ES-I3 (cell line): ENCODE measurements at regions not wholly inside any gene's neighbourhood (a gene's known extent, or its start where the extent isn't known, plus 50 kb on each side); places are given as distances from the start of the nearest gene placed in this dataset.
"Not testable (repeated sequence)": the region's sequence is repeated elsewhere in the genome, so short reads cannot be mapped to it uniquely, and the experiment has no call there.

Experiments
- H3K36me3 ChIP-seq: 2 replicates; pipeline ENCODE4 v1.6.1; 2013; ENCODE audit warnings: mild to moderate bottlenecking, low read length, control low read depth, moderate library complexity; ENCODE audit not compliant: insufficient read depth
- H3K4me1 ChIP-seq: 2 replicates; pipeline ENCODE4 v1.6.1; 2013; ENCODE audit warnings: mild to moderate bottlenecking, control low read depth, low read length; ENCODE audit not compliant: insufficient read depth
- H3K9ac ChIP-seq: 2 replicates; pipeline ENCODE4 v1.6.1; 2013; ENCODE audit warnings: low read depth, mild to moderate bottlenecking, low read length, moderate library complexity
- H3K9me3 ChIP-seq: 2 replicates; pipeline ENCODE4 v1.6.1; 2013; ENCODE audit warnings: mild to moderate bottlenecking, low read length, moderate library complexity; ENCODE audit not compliant: control insufficient read depth, insufficient read depth

GRCh38 chr13:107665926-107666458, 549.3 kb downstream of the LIG4 start:
- no peak overlapping the region for H3K9ac ChIP-seq
- no peaks in the 10 kb centered on the region for H3K36me3 ChIP-seq
- no peaks in the 10 kb centered on the region for H3K4me1 ChIP-seq
- H3K9me3 ChIP-seq = no peaks in the 10 kb centered on the region

- H3K9ac ChIP-seq = no peak overlapping the region
These were observed 565.1 kb downstream of the LIG4 start for GRCh38 chr13:107650081-107650701.

GRCh38 chr13:107649079-107649478, 566.3 kb downstream of the LIG4 start:
- Histone ChIP-seq H3K4me1 (no peaks in the 10 kb centered on the region), H3K9ac (no peak overlapping the region), H3K36me3 (no peaks in the 10 kb centered on the region), H3K9me3 (no peaks in the 10 kb centered on the region)

More at GRCh38 chr13:107650081-107650701, 565.1 kb downstream of the LIG4 start:
- no peaks in the 10 kb centered on the region for H3K9me3 ChIP-seq
- no peaks in the 10 kb centered on the region for H3K36me3 ChIP-seq
- H3K4me1 ChIP-seq = no peaks in the 10 kb centered on the region

GRCh38 chr13:107644136-107644535, 571.2 kb downstream of the LIG4 start:
- Histone ChIP-seq H3K9ac (no peak overlapping the region), H3K4me1 (no peaks in the 10 kb centered on the region), H3K36me3 (no peaks in the 10 kb centered on the region), H3K9me3 (no peaks in the 10 kb centered on the region)

GRCh38 chr13:107643615-107644014, 571.7 kb downstream of the LIG4 start:
- H3K36me3 ChIP-seq = no peaks in the 10 kb centered on the region
- no peaks in the 10 kb centered on the region for H3K4me1 ChIP-seq
- no peak overlapping the region for H3K9ac ChIP-seq
- no peaks in the 10 kb centered on the region for H3K9me3 ChIP-seq

- Histone ChIP-seq H3K36me3 (no peaks in the 10 kb centered on the region), H3K4me1 (no peaks in the 10 kb centered on the region)
These were observed 572.5 kb downstream of the LIG4 start for GRCh38 chr13:107642831-107643230.

DNA sequence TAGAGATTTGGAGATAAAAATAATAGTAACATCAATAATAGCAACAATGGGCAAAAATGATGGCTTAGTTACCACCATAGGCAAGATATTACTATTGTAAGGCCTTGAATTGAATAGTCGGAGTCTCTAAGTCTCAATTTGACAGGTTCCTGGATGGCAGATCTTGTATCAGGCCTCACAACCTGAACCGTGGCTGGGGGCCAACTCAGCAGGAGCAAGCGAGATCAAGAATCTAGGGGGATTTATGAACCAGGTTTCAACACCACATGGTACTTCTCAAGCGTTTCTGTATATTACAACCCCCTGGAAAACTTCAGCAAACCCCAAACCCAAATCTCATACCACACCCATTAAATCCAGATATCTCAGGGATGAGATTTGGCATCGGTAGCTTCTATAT, 573.8 kb downstream of the LIG4 start:
- no peak overlapping the region for H3K9ac ChIP-seq
- H3K4me1 ChIP-seq = no peaks in the 10 kb centered on the region
- no peaks in the 10 kb centered on the region for H3K9me3 ChIP-seq
- no peaks in the 10 kb centered on the region for H3K36me3 ChIP-seq

More at GRCh38 chr13:107642831-107643230, 572.5 kb downstream of the LIG4 start:
- H3K9ac ChIP-seq = no peak overlapping the region
- H3K9me3 ChIP-seq = no peaks in the 10 kb centered on the region

DNA sequence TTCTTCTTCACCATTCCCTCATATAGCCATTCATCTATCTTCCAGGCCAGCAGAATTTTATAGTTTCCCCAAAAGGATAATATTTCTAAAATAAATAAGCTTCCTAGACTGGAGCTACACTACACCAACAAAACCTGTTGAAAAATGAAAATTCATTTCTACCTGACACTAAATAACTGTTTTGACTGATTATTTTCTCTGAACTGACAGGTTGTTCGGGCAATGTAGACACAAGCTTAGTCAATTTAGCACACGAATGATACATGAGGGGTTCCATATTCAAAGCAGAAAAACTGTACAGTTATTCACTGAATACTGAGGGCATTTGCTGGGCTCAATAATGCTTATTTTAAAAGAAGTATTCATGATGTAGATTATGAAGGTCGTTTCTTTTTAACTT, 589.7 kb downstream of the LIG4 start:
- Histone ChIP-seq H3K9me3 (no peaks in the 10 kb centered on the region), H3K36me3 (no peaks in the 10 kb centered on the region), H3K4me1 (no peaks in the 10 kb centered on the region), H3K9ac (no peak overlapping the region)

- H3K36me3 ChIP-seq = no peaks in the 10 kb centered on the region
- H3K9me3 ChIP-seq = no peaks in the 10 kb centered on the region
- no peaks in the 10 kb centered on the region for H3K4me1 ChIP-seq
- H3K9ac ChIP-seq = no peak overlapping the region
These were observed 597.8 kb downstream of the LIG4 start for GRCh38 chr13:107617527-107617926.

DNA sequence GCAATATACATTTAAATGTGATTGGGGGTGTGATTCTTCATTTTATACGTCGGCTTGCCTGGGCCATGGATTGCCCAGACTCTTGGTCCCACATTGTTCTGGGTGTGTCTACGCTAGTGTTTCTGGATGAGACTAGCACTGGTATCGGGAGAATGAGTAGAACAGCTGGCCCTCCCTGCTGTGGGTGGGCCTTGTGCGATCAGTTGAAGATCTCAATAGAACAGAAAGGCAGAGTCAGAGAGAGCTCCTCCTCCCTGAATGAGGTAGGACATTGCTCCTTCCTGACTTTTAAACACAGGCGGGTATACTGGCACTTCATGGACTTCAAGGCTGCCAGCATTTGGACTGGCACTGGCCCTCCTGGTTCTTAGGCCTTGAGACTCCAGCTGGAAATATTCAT, 603.0 kb downstream of the LIG4 start:
- H3K9me3 ChIP-seq = no peaks in the 10 kb centered on the region
- H3K36me3 ChIP-seq = no peaks in the 10 kb centered on the region
- H3K4me1 ChIP-seq = no peaks in the 10 kb centered on the region
- no peak overlapping the region for H3K9ac ChIP-seq

DNA sequence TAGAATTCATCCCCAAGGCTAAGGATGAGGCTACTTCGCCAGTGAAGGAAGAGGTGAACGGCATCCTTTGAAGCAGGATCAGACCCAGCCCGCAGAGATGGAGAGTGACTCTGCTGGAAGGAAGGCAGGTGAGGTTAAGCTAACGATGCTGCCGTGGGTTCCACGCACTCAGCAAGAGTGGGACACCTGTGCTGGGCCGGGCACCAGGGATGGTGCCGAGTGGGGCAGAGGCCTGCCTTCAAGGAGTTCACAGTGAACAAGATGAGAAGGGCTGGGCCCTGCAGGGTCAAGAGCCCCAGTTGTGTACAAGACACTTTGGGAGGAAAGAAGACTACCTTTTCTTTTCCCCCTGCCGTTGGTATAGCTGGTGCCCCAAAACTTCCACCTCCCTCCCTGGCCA, 606.6 kb downstream of the LIG4 start:
- Histone ChIP-seq H3K9me3 (no peaks in the 10 kb centered on the region), H3K4me1 (no peaks in the 10 kb centered on the region), H3K9ac (no peak overlapping the region), H3K36me3 (no peaks in the 10 kb centered on the region)

- no peaks in the 10 kb centered on the region for H3K4me1 ChIP-seq
- no peak overlapping the region for H3K9ac ChIP-seq
- H3K9me3 ChIP-seq = no peaks in the 10 kb centered on the region
- H3K36me3 ChIP-seq = no peaks in the 10 kb centered on the region
These were observed 614.4 kb downstream of the LIG4 start for GRCh38 chr13:107600971-107601370.

DNA sequence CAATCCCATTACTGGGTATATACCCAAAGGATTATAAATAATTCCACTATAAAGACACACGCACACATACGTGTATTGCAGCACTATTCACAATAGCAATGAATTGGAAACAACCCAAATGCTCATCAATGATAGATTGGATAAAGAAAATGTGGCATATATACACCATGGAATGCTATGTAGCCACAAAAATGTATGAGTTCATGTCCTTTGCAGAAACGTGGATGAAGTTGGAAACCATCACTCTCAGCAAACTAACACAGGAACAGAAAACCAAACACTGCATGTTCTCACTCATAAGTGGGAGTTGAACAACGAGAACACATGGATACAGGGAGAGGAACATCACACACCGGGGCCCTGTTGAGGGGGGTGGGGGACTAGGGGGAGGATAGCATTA, 619.0 kb downstream of the LIG4 start:
- not testable (repeated sequence) for H3K9ac ChIP-seq, H3K4me1 ChIP-seq, H3K36me3 ChIP-seq, H3K9me3 ChIP-seq

- H3K4me1 ChIP-seq = no peaks in the 10 kb centered on the region
- no peak overlapping the region for H3K9ac ChIP-seq
- no peaks in the 10 kb centered on the region for H3K36me3 ChIP-seq
- H3K9me3 ChIP-seq = no peaks in the 10 kb centered on the region
These were observed 624.8 kb downstream of the LIG4 start for GRCh38 chr13:107590556-107590955.

DNA sequence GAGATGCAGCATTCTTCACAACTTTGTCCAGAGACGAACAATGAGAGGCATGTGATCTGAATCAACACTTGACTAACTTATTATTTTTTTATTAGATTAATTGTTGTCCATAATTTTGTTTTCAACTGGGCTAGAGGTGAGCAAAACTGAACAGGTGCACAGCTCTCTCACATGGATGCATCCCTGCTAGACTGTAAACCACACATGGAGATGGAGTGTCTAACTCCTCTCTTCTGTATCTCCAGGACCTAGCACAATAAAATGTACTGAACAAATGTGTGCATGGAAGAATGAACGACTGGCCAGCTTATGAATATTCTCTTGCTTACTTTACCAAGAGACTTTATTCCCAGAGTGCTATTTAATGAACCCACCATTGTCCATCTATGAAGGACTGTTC, 627.7 kb downstream of the LIG4 start:
- H3K9ac ChIP-seq = no peak overlapping the region

More for the DNA sequence above, 627.7 kb downstream of the LIG4 start:
- no peaks in the 10 kb centered on the region for H3K9me3 ChIP-seq
- H3K4me1 ChIP-seq = no peaks in the 10 kb centered on the region
- H3K36me3 ChIP-seq = no peaks in the 10 kb centered on the region
